Activated CD4-positive, alpha-beta T cell treated with anti-CD3 and anti-CD28 coated beads, Interleukin-2, amount 50 U/mL, for 48 hours (primary cell): ENCODE measurements at regions not wholly inside any gene's neighbourhood (a gene's known extent, or its start where the extent isn't known, plus 50 kb on each side); places are given as distances from the start of the nearest gene placed in this dataset.
"Not testable (repeated sequence)": the region's sequence is repeated elsewhere in the genome, so short reads cannot be mapped to it uniquely, and the experiment has no call there.

Source experiments
- DNase-seq, 2 experiments: peaks; one replicate each; pipeline ENCODE4 v3.0.0-alpha.2; 2020

DNA sequence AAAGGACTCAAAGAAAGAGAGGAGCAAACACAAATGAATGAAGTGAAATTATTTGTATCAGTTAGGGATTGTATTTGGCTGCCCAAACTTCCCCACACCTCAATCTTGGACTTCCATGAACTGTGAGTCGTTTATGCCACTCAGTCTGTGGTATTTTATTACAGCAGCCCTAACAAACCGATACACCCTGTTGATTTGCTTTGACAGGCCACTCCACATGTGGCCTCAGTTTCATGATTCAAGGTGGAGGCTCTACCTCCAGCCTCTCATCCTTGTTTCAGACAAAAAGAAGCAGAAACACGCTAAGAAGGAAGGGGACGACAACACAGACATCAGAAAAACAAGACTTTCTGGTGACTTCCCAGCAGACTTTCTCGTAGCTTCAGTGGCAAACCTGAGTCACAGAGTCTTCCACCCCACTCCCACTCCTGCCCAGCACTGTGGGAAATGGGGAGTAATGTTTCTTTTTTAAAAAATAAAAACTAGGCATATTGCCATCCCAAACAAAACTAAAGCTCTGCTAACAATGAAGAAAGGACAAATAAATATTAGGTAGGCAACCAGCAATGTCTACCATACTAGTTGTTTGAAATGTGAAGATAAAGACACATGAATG, 52.2 kb upstream of the ABCA1 start:
- DNase-seq: no peak

DNA sequence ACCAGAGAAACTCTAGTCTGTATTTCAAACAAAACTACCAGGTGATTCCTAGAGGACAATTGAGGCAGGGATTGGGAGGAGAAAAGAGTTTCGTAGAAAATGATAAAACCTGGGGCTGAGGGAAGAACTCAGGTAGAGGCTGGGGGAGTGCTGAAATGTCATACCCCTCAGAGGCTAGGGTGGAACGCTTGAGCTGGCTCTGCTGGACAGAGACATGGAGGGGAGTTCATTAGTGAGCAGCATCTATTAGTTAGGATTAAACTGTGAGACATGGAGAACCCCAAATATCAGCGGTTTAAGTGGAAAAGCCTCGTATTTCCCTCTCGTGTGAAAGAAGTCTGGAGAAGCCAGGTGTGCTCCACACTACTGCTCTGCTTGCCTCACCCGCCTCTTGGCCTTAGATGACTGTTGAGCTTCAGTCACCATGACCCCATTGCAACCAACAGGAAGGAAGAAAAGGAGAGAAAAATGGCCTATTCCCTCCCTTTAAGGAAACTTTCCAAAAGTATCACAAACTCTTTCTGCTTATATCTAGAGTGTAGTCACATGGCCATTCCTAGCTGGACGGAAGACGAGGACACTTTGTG, 53.7 kb upstream of the ABCA1 start:
- no peak for DNase-seq

DNA sequence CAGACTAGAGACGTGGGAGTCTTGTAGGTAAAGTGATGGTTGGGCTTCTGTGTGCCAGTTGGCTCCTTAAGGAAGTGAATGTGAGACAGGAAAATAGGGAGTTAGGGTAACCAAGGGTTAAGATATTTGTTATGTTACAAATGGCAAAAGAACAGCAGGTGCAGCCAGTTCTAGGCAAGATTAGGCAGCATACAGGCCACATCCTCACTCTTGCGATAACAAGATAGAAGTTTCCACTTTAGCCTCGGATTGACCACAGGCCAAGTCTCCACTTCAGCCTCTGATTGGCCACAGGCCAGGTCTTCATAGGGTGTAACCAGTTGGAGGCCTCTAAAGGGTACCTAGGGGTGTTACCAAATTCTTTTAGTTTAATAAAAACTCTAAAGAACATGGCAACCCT, 54.6 kb upstream of the ABCA1 start:
- DNase-seq: no peak

DNA sequence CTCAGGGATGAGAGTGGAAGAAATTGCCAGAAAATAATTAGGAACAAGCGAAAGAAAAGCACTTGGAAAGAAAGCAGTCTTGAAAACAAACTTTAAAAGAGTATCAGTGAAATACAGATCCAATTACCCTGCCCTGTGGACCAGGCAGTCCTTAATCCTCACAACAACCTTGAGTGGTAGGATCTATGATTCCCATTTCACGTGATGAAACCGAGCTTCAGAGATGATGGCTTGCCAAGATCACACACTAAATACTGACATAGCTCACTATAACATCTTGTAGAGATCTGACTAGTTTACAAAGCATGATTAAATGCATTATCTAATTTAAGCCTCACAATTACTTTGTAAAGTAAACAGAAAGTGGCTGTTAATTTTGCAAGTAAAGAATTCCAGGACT, 55.5 kb upstream of the ABCA1 start:
- no peak for DNase-seq

DNA sequence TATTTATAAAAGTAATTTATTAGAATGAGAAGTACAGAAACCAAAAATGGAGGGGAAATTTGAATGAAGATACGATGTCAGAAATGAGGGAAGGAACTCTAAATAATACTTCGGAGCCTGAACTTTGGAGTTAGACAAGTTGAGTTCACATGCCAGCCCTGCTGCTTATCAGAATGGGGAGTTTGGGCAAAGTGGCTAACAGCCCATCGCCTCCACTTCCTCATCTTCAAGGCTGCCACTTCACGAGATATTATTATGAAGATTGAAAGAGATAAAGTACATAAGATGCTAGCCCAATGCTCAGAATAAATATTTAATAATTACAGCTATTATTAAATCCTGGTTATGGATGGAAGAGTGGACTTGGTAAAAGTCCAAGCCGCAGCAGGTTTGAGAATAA, 56.2 kb upstream of the ABCA1 start:
- no peak for DNase-seq

DNA sequence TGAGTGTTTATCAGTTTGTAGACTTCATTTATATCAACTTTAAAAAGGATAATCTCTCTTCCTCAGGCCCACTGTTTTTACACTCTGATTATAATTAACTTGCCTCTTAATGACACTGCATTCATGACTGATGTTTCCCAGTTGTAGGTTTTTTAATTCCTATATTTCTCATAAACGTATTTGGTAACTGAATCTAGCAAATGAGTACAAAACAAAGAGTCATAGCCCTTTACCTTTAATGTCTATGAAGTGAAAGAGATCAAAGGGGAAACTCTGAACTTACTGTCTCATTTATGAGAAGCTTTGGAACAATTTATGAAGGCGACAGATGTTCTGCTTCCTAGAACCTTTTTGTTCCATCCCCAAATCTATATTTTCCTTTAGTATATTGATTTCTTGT, 56.6 kb upstream of the ABCA1 start:
- DNase-seq: no peak

DNA sequence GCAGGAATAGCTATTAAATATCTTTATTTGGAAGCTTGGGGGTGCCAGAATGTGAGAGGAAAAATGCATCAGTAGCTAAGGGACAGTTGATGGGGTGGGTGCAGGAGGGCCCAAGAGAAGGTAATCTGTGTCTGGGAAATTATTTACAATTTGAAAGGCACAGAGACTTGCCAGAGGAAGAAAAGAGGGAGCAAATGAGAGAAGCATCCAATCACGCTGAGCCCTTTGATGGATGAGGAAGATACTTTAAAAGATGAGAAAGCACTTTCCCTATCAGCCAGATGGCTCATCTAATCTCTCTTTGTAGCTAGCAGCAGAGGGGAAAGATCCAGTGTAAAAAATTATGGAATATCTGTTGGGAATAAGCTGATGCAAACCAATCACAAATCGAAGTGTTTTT, 57.0 kb upstream of the ABCA1 start:
- no peak for DNase-seq

DNA sequence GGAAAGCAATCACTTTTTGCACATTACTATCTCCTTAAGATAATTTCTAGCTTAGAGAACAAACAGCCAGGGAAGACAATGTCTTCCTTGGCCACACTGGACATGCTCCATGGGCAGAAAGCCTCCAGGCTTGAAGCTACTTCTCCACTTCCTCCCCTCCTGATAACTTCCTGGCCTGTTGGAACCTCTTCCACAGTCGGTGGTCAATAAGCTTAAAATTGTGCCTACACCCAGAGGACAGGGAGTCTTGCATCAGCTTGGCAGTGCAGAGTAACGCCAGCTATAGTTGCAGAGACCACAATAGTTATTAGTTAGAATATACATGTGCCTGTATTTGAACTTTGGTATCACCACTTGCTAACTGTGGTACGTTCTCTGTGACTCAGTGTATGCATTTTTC, 58.1 kb upstream of the ABCA1 start:
- DNase-seq: no peak

DNA sequence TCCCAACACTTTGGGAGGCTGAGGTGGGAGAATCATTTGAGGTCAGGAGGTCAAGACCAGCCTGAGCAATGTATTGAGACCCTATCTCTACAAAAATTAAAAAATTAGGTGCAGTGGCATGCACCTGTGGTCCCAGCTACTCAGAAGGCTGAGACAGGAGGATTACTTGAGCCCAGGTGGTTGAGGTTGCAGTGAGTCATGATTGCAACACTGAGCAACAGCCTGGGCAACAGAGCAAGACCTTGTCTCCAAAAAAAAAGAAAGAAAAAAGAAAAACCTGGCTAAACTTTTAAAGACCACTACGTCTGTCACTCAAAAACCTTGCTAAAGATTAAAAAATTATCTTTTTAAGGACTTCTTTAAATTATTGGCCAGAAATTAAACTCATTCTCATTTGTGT, 59.8 kb upstream of the ABCA1 start:
- no peak for DNase-seq

DNA sequence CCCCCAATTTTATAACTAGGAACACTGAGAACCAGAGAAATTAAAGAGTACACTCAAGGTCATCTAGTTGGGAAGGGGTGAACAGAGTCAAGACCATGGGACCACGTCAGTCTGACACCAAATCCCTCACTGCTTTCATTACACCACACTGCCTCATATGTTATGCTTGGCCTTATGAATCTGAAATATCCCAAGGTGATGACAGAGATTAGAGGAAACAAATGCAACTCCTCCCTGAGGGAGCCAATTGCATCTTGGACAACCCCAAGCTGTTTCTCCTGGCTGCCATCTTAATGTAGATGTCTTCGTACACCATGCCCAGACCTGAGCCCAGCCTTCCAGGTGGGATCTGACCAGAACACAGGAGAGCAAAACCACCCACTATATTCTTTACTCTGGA, 60.6 kb upstream of the ABCA1 start:
- DNase-seq: no peak

DNA sequence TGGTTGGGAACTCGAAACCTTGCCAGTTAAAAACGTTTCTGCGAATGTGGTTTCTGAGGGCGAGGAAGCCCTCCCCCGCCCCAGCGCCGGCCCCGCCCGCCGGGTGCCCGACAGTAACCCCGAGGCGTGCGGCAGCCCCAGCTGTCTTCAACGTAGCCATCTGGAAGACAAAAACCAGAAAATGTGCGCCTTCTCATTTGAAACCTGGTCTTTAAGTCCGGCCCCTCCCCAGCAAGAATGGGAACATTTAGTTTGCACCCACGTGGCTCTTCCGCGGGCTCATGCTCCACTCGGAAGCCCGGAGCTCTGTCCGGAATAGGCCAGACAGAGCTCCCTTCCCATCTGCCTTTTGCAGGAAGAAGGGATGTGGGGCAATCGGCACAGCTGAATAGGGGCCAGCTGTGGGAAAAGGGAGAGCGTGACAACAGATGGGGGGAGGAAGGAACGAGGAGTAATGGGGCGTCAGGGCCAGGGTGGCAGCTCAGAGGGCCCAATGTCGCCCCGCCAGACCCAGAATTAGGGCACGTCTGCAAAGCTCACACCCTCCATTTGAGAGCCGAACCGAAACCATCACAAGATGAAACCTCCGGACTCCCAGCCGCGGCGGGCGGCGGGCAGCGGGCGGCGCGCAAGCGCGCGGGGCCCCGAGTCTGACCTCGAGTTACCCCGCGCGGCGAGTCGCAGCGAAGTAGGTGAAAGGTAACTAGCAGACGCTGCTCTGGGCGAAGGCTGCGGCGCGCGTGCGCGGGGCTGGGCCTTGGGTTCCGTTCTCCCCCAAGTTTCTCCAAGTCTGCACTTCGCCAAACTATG, 63.4 kb upstream of the ABCA1 start:
- peak; percentile 80 to 84 for DNase-seq

DNA sequence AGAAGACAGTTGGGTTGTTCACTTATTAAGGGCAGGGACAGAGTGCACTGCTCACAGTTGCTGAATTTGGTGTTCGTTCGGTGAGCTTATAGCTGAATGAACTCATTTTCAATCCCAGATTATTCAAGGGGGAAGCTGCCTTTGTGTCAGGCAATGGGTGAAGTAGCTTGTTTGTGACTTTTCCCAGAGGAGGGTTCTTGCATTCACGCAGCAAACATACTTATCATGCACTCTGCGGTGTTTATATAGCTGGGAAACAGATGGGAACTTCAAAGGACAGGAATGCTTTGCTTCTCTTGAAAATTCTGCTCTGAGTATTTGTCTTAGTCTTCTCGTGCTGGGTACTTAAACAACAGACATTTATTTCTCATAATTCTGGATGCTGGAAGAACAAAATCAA, 64.7 kb upstream of the ABCA1 start:
- DNase-seq: no peak

DNA sequence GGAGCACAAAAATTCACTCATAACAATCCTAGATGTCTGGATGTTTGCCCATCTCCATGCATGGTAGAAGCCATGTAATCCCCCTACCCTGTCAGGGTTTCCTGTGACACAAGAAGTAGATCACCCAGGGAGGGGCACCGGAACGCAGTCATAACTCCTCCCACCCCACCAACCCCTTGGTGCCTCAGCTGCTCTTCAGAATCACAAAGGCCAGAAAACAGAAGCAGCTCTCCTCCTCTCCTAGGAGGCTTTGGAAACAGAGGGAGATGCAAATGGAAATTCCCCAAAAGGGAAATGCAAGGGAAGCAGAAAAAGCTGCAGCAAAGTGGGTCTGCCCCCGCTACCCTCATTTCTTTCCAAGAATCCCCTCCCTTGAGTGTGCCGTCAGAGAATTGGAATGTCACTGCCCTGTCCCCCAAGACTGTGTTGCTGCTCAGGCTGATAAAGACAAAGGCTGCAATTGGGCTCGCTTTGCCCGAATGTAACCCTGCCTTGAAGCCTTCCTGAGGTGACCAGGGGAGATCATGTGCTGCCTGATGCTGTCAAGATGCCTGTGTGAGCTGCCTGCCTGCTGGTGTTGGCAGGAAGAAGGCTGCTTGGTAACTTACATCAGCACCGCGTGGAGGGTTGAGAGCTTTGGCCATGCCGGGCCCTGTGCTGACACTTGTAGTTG, 65.5 kb upstream of the ABCA1 start:
- no peak for DNase-seq

DNA sequence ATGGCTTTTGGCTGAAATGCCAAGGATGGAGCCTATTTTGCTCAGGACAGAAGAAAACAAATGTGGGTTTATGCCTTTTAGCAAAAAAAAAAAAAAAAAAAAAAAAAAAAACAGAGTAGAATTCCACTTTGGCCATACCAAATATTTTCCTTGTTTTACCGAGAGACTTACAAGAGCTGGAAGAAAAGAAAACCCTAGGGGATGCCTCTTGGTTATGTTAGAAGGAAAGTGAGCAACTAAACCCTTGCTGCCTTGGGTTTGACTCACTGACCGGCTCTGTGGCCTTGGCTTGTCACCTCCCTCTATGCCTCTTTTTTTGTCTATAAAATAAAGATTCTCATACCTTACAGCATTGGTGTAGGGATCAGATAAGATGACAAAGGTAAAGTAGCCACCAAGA, 69.6 kb upstream of the ABCA1 start:
- DNase-seq: no peak

DNA sequence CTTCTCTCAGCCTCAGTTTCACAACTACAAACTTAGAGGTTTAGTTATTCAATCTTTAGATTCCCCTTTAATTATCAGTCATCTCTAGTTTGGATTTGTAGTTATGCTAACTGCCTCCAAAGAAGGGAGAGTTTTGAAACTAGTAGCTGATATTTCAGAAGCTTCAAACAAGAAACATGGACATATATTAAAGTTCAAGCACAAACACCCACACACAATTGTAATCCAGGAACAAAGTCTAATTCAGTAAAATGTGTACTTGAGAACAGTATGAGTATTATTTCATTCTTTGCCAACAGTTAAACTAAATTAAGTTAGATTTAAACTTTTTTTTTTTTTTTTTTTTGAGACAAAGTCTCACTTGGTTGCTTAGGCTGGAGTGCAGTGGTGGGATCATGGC, 71.2 kb upstream of the ABCA1 start:
- no peak for DNase-seq

DNA sequence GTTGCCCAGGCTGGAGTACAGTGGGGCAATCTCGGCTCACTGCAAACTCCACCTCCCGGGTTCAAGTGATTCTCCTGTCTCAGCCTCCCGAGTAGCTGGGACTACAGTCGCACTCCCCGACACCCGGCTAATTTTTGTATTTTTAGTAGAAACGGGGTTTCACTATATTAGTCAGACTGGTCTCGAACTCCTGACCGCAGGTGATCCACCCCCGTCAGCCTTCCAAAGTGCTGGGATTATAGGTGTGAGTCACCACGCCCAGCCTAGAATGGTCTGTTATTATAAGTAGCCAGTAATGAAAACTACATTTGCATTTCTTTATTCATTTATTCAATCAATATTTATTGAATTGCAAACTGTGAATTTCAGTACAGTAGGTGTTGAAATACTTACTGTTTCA, 72.6 kb upstream of the ABCA1 start:
- peak in 1 of 2 experiments; percentile 14 for DNase-seq

DNA sequence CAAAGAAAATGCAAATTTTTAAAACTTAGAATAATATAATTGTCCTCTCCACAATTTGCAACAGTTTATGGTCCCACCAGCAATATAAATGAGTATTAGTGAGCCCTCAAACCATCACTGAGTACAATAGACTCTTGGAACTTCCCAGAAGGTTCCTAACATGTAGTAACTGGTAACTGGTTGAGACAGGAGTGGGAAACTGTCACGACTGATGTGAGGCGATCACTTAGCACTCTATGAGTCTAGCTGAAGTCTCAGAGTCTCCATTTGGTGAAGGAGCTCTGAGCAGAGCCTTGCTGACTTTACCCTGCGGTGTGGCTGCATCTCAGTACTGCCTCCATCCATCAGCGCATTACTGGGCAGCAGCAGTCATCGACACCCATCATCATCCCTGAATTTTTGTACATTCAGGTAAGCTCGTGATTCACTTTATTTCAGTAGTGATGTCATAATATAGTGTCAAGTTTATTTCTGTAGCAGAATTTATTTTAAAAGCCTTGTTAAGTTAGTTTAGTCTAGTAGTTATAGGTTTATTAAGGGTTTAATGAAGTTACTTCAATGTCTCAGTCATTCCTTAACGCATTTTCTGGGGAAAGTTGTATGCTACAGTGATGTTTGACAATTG, 76.6 kb upstream of the ABCA1 start:
- no peak for DNase-seq

DNA sequence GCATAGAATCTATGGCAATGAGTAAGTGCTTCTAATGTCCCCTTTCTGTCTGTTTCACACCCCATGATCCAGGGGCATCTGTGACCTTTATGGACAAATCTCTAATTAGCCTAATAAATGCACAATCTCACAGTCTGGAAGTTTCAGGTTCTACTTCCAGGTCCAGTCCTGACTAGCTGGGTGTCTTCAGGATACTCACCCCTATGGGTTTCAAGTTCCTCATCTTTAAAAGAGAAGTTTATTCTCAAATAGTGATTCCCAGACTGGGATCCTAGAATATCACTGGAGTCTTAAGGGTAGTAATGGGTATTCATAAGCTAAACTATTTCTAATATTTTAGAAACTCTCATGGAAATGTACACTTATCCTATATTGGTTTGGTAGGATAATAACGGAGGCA, 77.2 kb upstream of the ABCA1 start:
- DNase-seq: no peak

DNA sequence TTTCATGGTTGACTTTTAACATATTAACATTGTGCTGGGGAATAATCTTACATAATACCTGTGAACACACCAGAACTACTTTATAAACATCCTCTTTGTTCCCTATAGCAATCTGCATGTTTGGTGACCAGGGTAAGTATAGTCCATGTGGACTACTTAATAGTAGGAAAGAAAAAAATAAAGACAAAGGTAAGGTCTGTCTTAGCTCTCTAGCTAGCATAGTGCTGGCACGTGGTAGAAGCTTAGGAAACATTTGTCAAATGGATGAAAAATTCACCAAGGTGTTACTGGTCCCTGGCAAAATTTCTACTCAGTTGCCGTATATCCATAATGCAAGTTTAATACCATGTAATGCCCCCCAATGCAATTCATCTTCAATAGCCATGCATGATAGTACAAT, 78.6 kb upstream of the ABCA1 start:
- DNase-seq: no peak

DNA sequence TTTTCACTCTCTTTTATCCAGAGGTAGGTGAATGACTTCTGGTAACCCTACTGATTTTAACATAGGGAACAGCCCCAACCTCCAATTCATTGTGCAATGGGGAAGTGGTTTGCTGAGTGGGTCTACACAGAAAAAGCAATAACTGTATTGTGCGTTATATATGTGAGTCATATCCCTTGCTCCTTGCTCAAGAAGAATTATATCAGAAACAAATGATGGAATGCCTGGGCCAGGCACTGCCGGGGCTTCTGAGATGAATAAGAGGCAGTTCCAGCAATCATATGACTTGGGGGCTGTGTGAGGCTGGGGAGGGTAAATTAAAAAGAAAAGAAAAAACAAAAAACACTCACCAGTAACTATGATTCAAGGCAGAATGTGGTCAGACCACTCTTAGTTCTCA, 79.2 kb upstream of the ABCA1 start:
- peak in 1 of 2 experiments; percentile 16 for DNase-seq

DNA sequence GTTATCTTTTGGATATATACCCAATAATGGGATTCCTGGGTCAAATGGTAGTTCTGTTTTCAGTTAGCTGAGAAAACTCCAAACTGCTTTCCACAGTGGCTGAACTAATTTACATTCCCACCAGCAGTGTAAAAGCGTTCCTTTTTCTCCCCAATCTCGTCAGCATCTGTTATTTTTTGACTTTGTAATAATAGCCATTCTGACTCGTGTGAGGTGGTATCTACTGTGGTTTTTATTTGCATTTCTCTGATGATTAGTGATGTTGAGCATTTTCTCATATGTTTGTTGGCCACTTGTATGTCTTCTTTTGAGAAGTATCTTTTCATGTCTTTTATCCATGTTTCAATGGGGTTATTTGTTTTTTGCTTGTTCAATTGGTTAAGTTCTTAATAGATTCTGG, 82.1 kb upstream of the ABCA1 start:
- not testable (repeated sequence) for DNase-seq

DNA sequence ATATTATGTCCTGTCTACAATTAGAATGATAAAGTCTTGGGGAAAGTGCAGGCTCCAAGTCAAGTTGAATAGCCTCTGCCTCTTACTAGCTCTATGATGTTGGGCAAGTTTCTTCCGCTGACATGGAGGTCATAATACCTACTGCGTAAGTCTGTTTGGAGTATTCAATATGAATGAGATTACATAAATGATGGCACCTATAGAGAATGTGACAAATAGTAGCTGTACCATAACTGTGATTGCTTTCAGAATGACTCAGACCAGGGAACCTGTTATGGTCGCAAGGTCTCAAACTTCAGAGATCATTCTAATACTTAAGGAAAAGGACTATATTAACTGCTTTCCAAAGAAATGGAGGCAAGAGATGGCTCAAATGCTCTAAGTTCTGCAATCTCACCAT, 94.0 kb upstream of the ABCA1 start:
- no peak for DNase-seq

DNA sequence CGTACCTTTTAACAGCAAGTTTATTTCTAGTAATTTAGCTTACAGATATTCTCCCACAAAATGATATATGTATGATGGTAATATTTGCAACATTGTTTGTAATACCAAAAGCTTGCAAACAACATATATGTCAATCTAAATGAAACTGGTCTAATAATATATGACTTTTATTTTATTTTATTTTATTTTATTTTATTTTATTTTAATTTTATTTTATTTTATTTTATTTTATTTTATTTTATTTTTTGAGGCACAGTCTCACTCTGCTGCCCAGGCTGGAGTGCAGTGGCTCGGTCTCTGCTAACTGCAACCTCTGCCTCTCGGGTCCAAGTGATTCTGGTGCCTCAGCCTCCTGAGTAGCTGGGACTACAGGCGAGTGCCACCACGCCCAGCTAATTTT, 94.6 kb upstream of the ABCA1 start:
- DNase-seq: not testable (repeated sequence)

DNA sequence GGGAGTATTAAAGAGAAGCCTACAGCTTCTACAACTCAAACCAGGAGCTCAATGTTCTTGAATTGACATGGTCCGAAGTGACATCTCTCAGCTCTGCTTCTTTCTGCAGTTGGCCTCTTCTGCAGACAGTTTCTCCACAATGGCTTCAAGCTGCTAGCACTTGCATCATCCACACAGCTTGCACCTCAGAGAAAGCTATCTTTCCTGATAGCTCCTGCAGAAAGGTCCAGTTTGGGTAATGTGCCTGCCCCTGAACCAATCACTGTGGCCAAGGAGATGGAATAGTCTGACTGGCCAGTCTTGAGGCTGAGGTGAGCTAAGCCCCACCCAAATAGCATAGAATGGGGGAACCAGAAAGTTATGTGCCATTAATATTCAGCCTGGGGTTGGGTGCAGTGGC, 95.8 kb upstream of the ABCA1 start:
- no peak for DNase-seq
